ENCODE measurements at regions not wholly inside any gene's neighbourhood (a gene's known extent, or its start where the extent isn't known, plus 50 kb on each side); places are given as distances from the start of the nearest gene placed in this dataset.

- TF ChIP-seq CTCF (IDR thresholded peaks at IDR 0.05) (no peak), POLR2A (IDR thresholded peaks at IDR 0.05) (no peak)
Measured at GRCh38 chrX:6980981-6981380, 166.5 kb upstream of the STS start.

Measured in Peyer's patch (tissue), 4 donors.